Superior temporal gyrus (tissue), 1 donor: ENCODE measurements at regions not wholly inside any gene's neighbourhood (a gene's known extent, or its start where the extent isn't known, plus 50 kb on each side); places are given as distances from the start of the nearest gene placed in this dataset.

Experiments
- DNase-seq: peaks from one replicate; pipeline ENCODE4 v3.0.0-alpha.2; 2016; ENCODE audit errors: extremely low spot score

GRCh38 chr20:57897156-57897874, 187.5 kb upstream of the PMEPA1 start:
- DNase-seq = no peak

GRCh38 chr20:57896563-57896962, 186.7 kb upstream of the PMEPA1 start:
- DNase-seq = no peak

GRCh38 chr20:57896017-57896416, 186.2 kb upstream of the PMEPA1 start:
- DNase-seq = no peak

GRCh38 chr20:57895161-57895855, 185.5 kb upstream of the PMEPA1 start:
- DNase-seq = no peak

GRCh38 chr20:57894522-57894921, 184.7 kb upstream of the PMEPA1 start:
- no peak for DNase-seq

GRCh38 chr20:57894096-57894495, 184.3 kb upstream of the PMEPA1 start:
- DNase-seq = no peak

GRCh38 chr20:57893366-57893999, 183.7 kb upstream of the PMEPA1 start:
- DNase-seq = no peak

- DNase-seq = no peak
These were observed 182.7 kb upstream of the PMEPA1 start for GRCh38 chr20:57892471-57892870.

GRCh38 chr20:57891014-57891413, 181.2 kb upstream of the PMEPA1 start:
- DNase-seq = no peak

- no peak for DNase-seq
These were observed 180.5 kb upstream of the PMEPA1 start for GRCh38 chr20:57890202-57890800.

- DNase-seq = no peak
These were observed 178.8 kb upstream of the PMEPA1 start for GRCh38 chr20:57888591-57888990.

GRCh38 chr20:57884956-57885355, 175.1 kb upstream of the PMEPA1 start:
- no peak for DNase-seq

GRCh38 chr20:57883761-57884160, 173.9 kb upstream of the PMEPA1 start:
- DNase-seq = no peak

- DNase-seq = no peak
These were observed 173.4 kb upstream of the PMEPA1 start for GRCh38 chr20:57883224-57883623.

GRCh38 chr20:57882451-57883161, 172.8 kb upstream of the PMEPA1 start:
- DNase-seq = no peak

- DNase-seq = no peak
These were observed 171.9 kb upstream of the PMEPA1 start for GRCh38 chr20:57881466-57882385.

GRCh38 chr20:57880571-57880892, 170.7 kb upstream of the PMEPA1 start:
- DNase-seq = no peak

- DNase-seq = no peak
These were observed 170.2 kb upstream of the PMEPA1 start for GRCh38 chr20:57879779-57880570.

- no peak for DNase-seq
These were observed 169.6 kb upstream of the PMEPA1 start for GRCh38 chr20:57879437-57879778.

GRCh38 chr20:57878786-57879424, 169.1 kb upstream of the PMEPA1 start:
- no peak for DNase-seq
